Astrocyte (in vitro differentiated cells and primary cell): ENCODE measurements at regions not wholly inside any gene's neighbourhood (a gene's known extent, or its start where the extent isn't known, plus 50 kb on each side); places are given as distances from the start of the nearest gene placed in this dataset.

Source experiments
- DNase-seq: peaks from one replicate; pipeline ENCODE4 v3.0.0-alpha.2; 2010; ENCODE audit warnings: low read depth
- FAIRE-seq: peaks from 2 replicates; lab custom pipeline; 2011; peaks lifted over from hg19 to GRCh38; lab: Jason Lieb, UNC
- H2AFZ ChIP-seq: 2 replicates; pipeline ENCODE4 v1.6.0; 2012; ENCODE audit warnings: low read depth, low read length, inconsistent platforms
- H3K27ac ChIP-seq: 2 replicates; pipeline ENCODE4 v1.5.1; 2011; ENCODE audit warnings: low read depth, low read length, inconsistent platforms
- H3K27me3 ChIP-seq: 2 replicates; pipeline ENCODE4 v1.6.0; 2011; ENCODE audit warnings: low read length, inconsistent platforms; ENCODE audit not compliant: insufficient read depth
- H3K36me3 ChIP-seq: 2 replicates; pipeline ENCODE4 v1.5.1; 2011; ENCODE audit warnings: low read length, inconsistent platforms; ENCODE audit not compliant: insufficient read depth
- H3K4me1 ChIP-seq: 2 replicates; pipeline ENCODE4 v1.5.1; 2011; ENCODE audit warnings: low read length, inconsistent platforms; ENCODE audit not compliant: insufficient read depth
- H3K4me2 ChIP-seq: 2 replicates; pipeline ENCODE4 v1.6.0; 2012; ENCODE audit warnings: low read length, inconsistent platforms
- H3K4me3 ChIP-seq: 2 replicates; pipeline ENCODE4 v1.5.1; 2011; ENCODE audit warnings: low read depth, mild to moderate bottlenecking, low read length, inconsistent platforms; ENCODE audit not compliant: insufficient read depth
- H3K79me2 ChIP-seq: 2 replicates; pipeline ENCODE4 v1.6.0; 2012; ENCODE audit warnings: mild to moderate bottlenecking, low read length, inconsistent platforms; ENCODE audit not compliant: insufficient read depth
- H3K9ac ChIP-seq: 2 replicates; pipeline ENCODE4 v1.6.0; 2012; ENCODE audit warnings: mild to moderate bottlenecking, low read length, inconsistent platforms
- H3K9me3 ChIP-seq: 2 replicates; pipeline ENCODE4 v1.5.1; 2012; ENCODE audit warnings: low read depth, mild to moderate bottlenecking, low read length, inconsistent platforms; ENCODE audit not compliant: insufficient read depth
- H4K20me1 ChIP-seq: 2 replicates; pipeline ENCODE4 v1.6.0; 2012; ENCODE audit warnings: low read length, inconsistent platforms; ENCODE audit not compliant: insufficient read depth
- H3K27ac Mint-ChIP-seq: one replicate; pipeline ENCODE4 v1.8.0; 2021; ENCODE audit warnings: mild to moderate bottlenecking, mixed read lengths; ENCODE audit not compliant: unreplicated experiment
- H3K27me3 Mint-ChIP-seq: one replicate; pipeline ENCODE4 v1.8.0; 2021; ENCODE audit warnings: low read depth, mixed read lengths; ENCODE audit not compliant: unreplicated experiment
- H3K36me3 Mint-ChIP-seq: one replicate; pipeline ENCODE4 v1.8.0; 2021; ENCODE audit warnings: low read depth, mixed read lengths; ENCODE audit not compliant: unreplicated experiment
- H3K4me1 Mint-ChIP-seq: one replicate; pipeline ENCODE4 v1.8.0; 2021; ENCODE audit warnings: low read depth, mixed read lengths; ENCODE audit not compliant: unreplicated experiment
- H3K4me3 Mint-ChIP-seq: one replicate; pipeline ENCODE4 v1.8.0; 2021; ENCODE audit warnings: mild to moderate bottlenecking, moderate library complexity, mixed read lengths; ENCODE audit not compliant: unreplicated experiment
- H3K9me3 Mint-ChIP-seq: one replicate; pipeline ENCODE4 v1.8.0; 2021; ENCODE audit warnings: mild to moderate bottlenecking, mixed read lengths; ENCODE audit not compliant: unreplicated experiment
- EZH2 ChIP-seq: IDR thresholded peaks from 2 replicates; pipeline ENCODE4 v1.6.1; 2012; ENCODE audit warnings: mild to moderate bottlenecking, low read length, inconsistent platforms; ENCODE audit not compliant: insufficient read depth
- TF ChIP-seq, protein P1 (sequence below): IDR thresholded peaks from 2 replicates; pipeline ENCODE4 v1.5.1; 2011; ENCODE audit warnings: low read depth, mild to moderate bottlenecking, inconsistent platforms, low read length, moderate library complexity; ENCODE audit not compliant: insufficient read depth

- H3K4me1 Mint-ChIP-seq, result peaks cover 10% of the 10 kb centered on the region
These were observed 114.4 kb upstream of the COL21A1 start for GRCh38 chr6:56361812-56362211.

DNA sequence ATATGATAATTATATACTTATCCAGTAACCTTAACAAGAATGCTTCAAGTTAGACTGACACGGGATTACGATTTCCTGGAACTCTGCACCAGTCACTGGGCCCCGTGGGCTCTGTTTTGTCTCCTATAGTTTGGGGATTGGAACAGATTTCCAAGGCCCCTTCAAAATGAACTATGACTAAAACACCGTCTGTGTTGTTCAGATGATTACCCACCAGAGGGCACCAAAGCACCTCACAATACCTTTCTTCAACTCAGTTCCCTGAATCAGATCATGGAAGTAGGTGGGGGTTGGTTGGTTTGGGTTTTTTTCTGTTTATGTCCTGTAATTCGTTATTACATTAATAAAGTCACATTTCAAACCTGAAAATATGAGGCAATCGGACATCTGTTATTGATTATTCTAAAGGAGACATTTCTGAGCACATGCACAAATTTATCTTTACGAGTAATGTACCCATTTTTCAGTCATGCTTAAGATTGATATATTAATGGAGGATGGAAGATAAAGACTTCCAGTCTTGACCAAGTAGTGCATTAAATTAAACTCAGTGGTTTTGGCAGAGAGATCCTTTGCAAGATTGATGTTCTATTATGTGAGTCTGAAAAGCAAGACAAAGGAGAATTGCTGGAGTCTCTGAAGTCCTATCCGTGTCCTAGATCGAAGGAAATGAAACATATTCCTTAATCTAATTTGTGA is 112.0 kb upstream of the COL21A1 start:
- no peaks in the 10 kb centered on the region for H3K27me3 Mint-ChIP-seq
- Histone ChIP-seq H3K4me3 (no peak overlapping the region), H3K4me2 (no peak overlapping the region), H2AFZ (no peak overlapping the region), H3K36me3 (no peaks in the 10 kb centered on the region), H4K20me1 (no peaks in the 10 kb centered on the region), H3K9me3 (peaks cover 2% of the 10 kb centered on the region), H3K27ac (no peak overlapping the region), H3K79me2 (no peaks in the 10 kb centered on the region), H3K27me3 (no peaks in the 10 kb centered on the region), H3K4me1 (peaks cover 18% of the 10 kb centered on the region), H3K9ac (no peak overlapping the region)
- DNase-seq (peak; percentile 47), FAIRE-seq (peak; percentile 83)
- H3K4me1 Mint-ChIP-seq, result peaks cover 16% of the 10 kb centered on the region
- H3K27ac Mint-ChIP-seq, result no peak overlapping the region
- H3K4me3 Mint-ChIP-seq, result no peak overlapping the region
- no peaks in the 10 kb centered on the region for H3K9me3 Mint-ChIP-seq
- H3K36me3 Mint-ChIP-seq, result no peaks in the 10 kb centered on the region
- TF ChIP-seq EZH2, result no peak
- TF ChIP-seq, protein P1, sequence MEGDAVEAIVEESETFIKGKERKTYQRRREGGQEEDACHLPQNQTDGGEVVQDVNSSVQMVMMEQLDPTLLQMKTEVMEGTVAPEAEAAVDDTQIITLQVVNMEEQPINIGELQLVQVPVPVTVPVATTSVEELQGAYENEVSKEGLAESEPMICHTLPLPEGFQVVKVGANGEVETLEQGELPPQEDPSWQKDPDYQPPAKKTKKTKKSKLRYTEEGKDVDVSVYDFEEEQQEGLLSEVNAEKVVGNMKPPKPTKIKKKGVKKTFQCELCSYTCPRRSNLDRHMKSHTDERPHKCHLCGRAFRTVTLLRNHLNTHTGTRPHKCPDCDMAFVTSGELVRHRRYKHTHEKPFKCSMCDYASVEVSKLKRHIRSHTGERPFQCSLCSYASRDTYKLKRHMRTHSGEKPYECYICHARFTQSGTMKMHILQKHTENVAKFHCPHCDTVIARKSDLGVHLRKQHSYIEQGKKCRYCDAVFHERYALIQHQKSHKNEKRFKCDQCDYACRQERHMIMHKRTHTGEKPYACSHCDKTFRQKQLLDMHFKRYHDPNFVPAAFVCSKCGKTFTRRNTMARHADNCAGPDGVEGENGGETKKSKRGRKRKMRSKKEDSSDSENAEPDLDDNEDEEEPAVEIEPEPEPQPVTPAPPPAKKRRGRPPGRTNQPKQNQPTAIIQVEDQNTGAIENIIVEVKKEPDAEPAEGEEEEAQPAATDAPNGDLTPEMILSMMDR, result peak; percentile 84

More at GRCh38 chr6:56361812-56362211, 114.4 kb upstream of the COL21A1 start:
- no peak for TF ChIP-seq EZH2
- TF ChIP-seq, protein P1, result no peak
- H3K27me3 Mint-ChIP-seq, result no peaks in the 10 kb centered on the region
- Histone ChIP-seq H3K4me3 (no peak overlapping the region), H3K27ac (no peak overlapping the region), H3K79me2 (no peaks in the 10 kb centered on the region), H3K9me3 (no peaks in the 10 kb centered on the region), H4K20me1 (no peaks in the 10 kb centered on the region), H3K9ac (no peak overlapping the region), H3K36me3 (no peaks in the 10 kb centered on the region), H3K4me2 (no peak overlapping the region), H3K4me1 (peaks cover 22% of the 10 kb centered on the region), H2AFZ (no peak overlapping the region), H3K27me3 (no peaks in the 10 kb centered on the region)
- no peak overlapping the region for H3K27ac Mint-ChIP-seq
- no peak for FAIRE-seq
- no peak overlapping the region for H3K4me3 Mint-ChIP-seq
- no peaks in the 10 kb centered on the region for H3K9me3 Mint-ChIP-seq
- H3K36me3 Mint-ChIP-seq, result no peaks in the 10 kb centered on the region
- no peak for DNase-seq

GRCh38 chr6:56357616-56358373 is 110.4 kb upstream of the COL21A1 start:
- Histone ChIP-seq H3K9ac (no peak overlapping the region), H3K27me3 (no peaks in the 10 kb centered on the region), H3K4me2 (peak overlapping the region; percentile 45), H2AFZ (no peak overlapping the region), H3K4me3 (no peak overlapping the region), H3K4me1 (peaks cover 15% of the 10 kb centered on the region), H3K27ac (no peak overlapping the region), H3K9me3 (peaks cover 7% of the 10 kb centered on the region), H4K20me1 (no peaks in the 10 kb centered on the region), H3K79me2 (no peaks in the 10 kb centered on the region), H3K36me3 (no peaks in the 10 kb centered on the region)
- Mint-ChIP-seq H3K36me3 (no peaks in the 10 kb centered on the region), H3K27me3 (no peaks in the 10 kb centered on the region), H3K27ac (peak overlapping the region; percentile 13), H3K4me1 (peaks cover 16% of the 10 kb centered on the region), H3K9me3 (peaks cover 6% of the 10 kb centered on the region), H3K4me3 (no peak overlapping the region)
- FAIRE-seq, result peak; percentile 85
- DNase-seq, result peak; percentile 74
- TF ChIP-seq EZH2, result no peak
- TF ChIP-seq, protein P1, result no peak
